Neural cell (in vitro differentiated cells): ENCODE measurements at regions not wholly inside any gene's neighbourhood (a gene's known extent, or its start where the extent isn't known, plus 50 kb on each side); places are given as distances from the start of the nearest gene placed in this dataset.

Experiments used
- H2AFZ ChIP-seq: fragments of 200-600, 300-800 bp; sonication (generic), shearing (Covaris generic); 2 replicates; pipeline ENCODE4 v1.6.0; 2014; ENCODE audit warnings: low read depth, mild to moderate bottlenecking, antibody characterized with exemption, low read length, moderate library complexity
- H3F3A ChIP-seq: fragments of 200-600 bp; shearing (Covaris generic); 2 replicates; pipeline ENCODE4 v1.6.1; 2016; ENCODE audit warnings: mild to moderate bottlenecking, moderate library complexity, mixed read lengths, antibody characterized with exemption, low read length; ENCODE audit not compliant: insufficient read depth, poor library complexity, severe bottlenecking
- H3K27ac ChIP-seq: fragments of 200-600, 300-800 bp; sonication (generic), shearing (Covaris generic); 2 replicates; pipeline ENCODE4 v1.5.1; 2014; ENCODE audit warnings: mild to moderate bottlenecking, low read length, moderate library complexity
- H3K27me3 ChIP-seq: fragments of 300-800, 200-600 bp; sonication (generic), shearing (Covaris generic); 2 replicates; pipeline ENCODE4 v1.6.0; 2014; ENCODE audit warnings: mild to moderate bottlenecking, low read depth, low read length, moderate library complexity; ENCODE audit not compliant: insufficient read depth
- H3K36me3 ChIP-seq: fragments of 300-800, 200-600 bp; sonication (generic), shearing (Covaris generic); 2 replicates; pipeline ENCODE4 v1.5.1; 2014; ENCODE audit warnings: mild to moderate bottlenecking, antibody characterized with exemption, low read length, moderate library complexity; ENCODE audit not compliant: insufficient read depth
- H3K4me2 ChIP-seq: fragments of 300-800, 200-600 bp; sonication (generic), shearing (Covaris generic); 2 replicates; pipeline ENCODE4 v1.6.0; 2014; ENCODE audit warnings: mild to moderate bottlenecking, low read length
- H3K4me3 ChIP-seq: fragments of 300-800, 200-600 bp; sonication (generic), shearing (Covaris generic); 2 replicates; pipeline ENCODE4 v1.5.1; 2014; ENCODE audit warnings: mild to moderate bottlenecking, low read length, moderate library complexity
- H3K79me2 ChIP-seq: fragments of 200-600 bp; shearing (Covaris generic); replicated peaks from 2 replicates; pipeline ENCODE4 v1.6.0; 2014; ENCODE audit warnings: mild to moderate bottlenecking, low read length, moderate library complexity; ENCODE audit not compliant: insufficient read depth
- H3K9ac ChIP-seq: fragments of 300-800, 200-600 bp; sonication (generic), shearing (Covaris generic); 2 replicates; pipeline ENCODE4 v1.6.1; 2016; ENCODE audit warnings: mild to moderate bottlenecking, low read length, mixed read lengths
- H3K9me2 ChIP-seq: fragments of 200-600 bp; shearing (Covaris generic); 2 replicates; pipeline ENCODE4 v1.6.1; 2016; ENCODE audit warnings: mild to moderate bottlenecking, low read length, mixed read lengths; ENCODE audit not compliant: insufficient read depth
- H3K9me3 ChIP-seq: fragments of 200-600, 300-800 bp; sonication (generic), shearing (Covaris generic); 2 replicates; pipeline ENCODE4 v1.6.1; 2016; ENCODE audit warnings: mild to moderate bottlenecking, mixed run types, low read length, moderate library complexity, mixed read lengths
- H4K20me1 ChIP-seq: fragments of 200-600 bp; shearing (Covaris generic); 2 replicates; pipeline ENCODE4 v1.6.1; 2016; ENCODE audit warnings: mild to moderate bottlenecking, mixed run types; ENCODE audit not compliant: insufficient read depth
- EP300 ChIP-seq: fragments of 450-650 bp; conservative IDR thresholded peaks from 2 replicates; pipeline ENCODE4 v1.6.1; 2014; ENCODE audit warnings: antibody characterized with exemption, mild to moderate bottlenecking, moderate library complexity; ENCODE audit not compliant: poor library complexity, severe bottlenecking
- EZH2 ChIP-seq: fragments of 200-600, 300-800 bp; shearing (Covaris generic), sonication (generic); IDR thresholded peaks from 2 replicates; pipeline ENCODE4 v1.6.1; 2014; ENCODE audit warnings: antibody characterized with exemption, low read length, borderline replicate concordance, mild to moderate bottlenecking; ENCODE audit not compliant: insufficient read depth, poor library complexity, severe bottlenecking
- MXI1 ChIP-seq: fragments of 450-650 bp; conservative IDR thresholded peaks from 2 replicates; pipeline ENCODE4 v1.6.1; 2014; ENCODE audit warnings: antibody characterized with exemption, mild to moderate bottlenecking; ENCODE audit not compliant: poor library complexity, severe bottlenecking
- POLR2AphosphoS5 ChIP-seq: IDR thresholded peaks from 2 replicates; pipeline ENCODE4 v1.6.1; 2012
- RAD21 ChIP-seq: fragments of 450-650 bp; conservative IDR thresholded peaks from 2 replicates; pipeline ENCODE4 v1.6.1; 2014; ENCODE audit warnings: antibody characterized with exemption, mild to moderate bottlenecking, moderate library complexity
- SMC3 ChIP-seq: fragments of 450-650 bp; conservative IDR thresholded peaks from 2 replicates; pipeline ENCODE4 v1.6.1; 2014; ENCODE audit warnings: antibody characterized with exemption, mild to moderate bottlenecking, moderate library complexity; ENCODE audit not compliant: poor library complexity
- TAF1 ChIP-seq: IDR thresholded peaks from 2 replicates; pipeline ENCODE4 v1.6.1; 2012; ENCODE audit warnings: low read depth
- TF ChIP-seq, protein P1 (sequence below): IDR thresholded peaks from 2 replicates; pipeline ENCODE4 v1.6.1; 2012; ENCODE audit warnings: borderline replicate concordance
- TF ChIP-seq, protein P2 (sequence below): fragments of 450-650 bp; IDR thresholded peaks from 2 replicates; pipeline ENCODE4 v1.5.1; 2014; ENCODE audit warnings: antibody characterized with exemption, mild to moderate bottlenecking, moderate library complexity; ENCODE audit not compliant: poor library complexity, severe bottlenecking

DNA sequence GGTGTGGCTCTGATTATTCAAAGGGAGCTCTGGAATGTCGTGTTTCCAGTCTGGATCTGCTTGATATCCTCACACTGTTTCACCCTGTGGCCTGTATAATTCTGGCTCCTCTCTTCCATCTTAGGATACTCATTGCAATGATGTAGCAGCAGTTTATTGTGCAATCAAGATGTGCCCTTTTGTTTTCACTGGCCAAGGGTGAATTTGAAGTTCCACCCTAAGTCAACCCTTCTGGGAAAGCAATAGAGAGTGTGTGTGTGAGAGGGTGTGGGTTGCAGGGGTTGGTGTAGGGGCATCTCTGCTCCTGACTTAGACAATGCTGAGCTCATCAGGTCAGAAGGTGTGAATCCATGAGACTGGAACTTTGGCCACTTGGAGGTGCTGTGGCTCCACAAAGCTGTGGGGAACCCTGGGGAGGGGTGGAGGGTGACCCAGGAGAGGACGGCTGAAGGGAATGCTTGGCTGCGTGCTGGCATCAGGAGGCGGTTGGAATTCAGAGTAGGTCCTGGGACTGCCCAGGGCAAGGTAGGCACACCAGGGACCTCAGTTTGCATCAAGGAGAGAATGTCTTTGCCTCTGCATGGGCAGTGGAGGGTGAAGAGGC, 118.0 kb upstream of the PRSS58 start:
- no peaks in the 10 kb centered on the region for H3K9me2 ChIP-seq
- TF ChIP-seq, protein P1, sequence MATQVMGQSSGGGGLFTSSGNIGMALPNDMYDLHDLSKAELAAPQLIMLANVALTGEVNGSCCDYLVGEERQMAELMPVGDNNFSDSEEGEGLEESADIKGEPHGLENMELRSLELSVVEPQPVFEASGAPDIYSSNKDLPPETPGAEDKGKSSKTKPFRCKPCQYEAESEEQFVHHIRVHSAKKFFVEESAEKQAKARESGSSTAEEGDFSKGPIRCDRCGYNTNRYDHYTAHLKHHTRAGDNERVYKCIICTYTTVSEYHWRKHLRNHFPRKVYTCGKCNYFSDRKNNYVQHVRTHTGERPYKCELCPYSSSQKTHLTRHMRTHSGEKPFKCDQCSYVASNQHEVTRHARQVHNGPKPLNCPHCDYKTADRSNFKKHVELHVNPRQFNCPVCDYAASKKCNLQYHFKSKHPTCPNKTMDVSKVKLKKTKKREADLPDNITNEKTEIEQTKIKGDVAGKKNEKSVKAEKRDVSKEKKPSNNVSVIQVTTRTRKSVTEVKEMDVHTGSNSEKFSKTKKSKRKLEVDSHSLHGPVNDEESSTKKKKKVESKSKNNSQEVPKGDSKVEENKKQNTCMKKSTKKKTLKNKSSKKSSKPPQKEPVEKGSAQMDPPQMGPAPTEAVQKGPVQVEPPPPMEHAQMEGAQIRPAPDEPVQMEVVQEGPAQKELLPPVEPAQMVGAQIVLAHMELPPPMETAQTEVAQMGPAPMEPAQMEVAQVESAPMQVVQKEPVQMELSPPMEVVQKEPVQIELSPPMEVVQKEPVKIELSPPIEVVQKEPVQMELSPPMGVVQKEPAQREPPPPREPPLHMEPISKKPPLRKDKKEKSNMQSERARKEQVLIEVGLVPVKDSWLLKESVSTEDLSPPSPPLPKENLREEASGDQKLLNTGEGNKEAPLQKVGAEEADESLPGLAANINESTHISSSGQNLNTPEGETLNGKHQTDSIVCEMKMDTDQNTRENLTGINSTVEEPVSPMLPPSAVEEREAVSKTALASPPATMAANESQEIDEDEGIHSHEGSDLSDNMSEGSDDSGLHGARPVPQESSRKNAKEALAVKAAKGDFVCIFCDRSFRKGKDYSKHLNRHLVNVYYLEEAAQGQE, result no peak
- TF ChIP-seq RAD21, result no peak
- no peak for TF ChIP-seq EZH2
- no peak for TF ChIP-seq SMC3
- TF ChIP-seq, protein P2, sequence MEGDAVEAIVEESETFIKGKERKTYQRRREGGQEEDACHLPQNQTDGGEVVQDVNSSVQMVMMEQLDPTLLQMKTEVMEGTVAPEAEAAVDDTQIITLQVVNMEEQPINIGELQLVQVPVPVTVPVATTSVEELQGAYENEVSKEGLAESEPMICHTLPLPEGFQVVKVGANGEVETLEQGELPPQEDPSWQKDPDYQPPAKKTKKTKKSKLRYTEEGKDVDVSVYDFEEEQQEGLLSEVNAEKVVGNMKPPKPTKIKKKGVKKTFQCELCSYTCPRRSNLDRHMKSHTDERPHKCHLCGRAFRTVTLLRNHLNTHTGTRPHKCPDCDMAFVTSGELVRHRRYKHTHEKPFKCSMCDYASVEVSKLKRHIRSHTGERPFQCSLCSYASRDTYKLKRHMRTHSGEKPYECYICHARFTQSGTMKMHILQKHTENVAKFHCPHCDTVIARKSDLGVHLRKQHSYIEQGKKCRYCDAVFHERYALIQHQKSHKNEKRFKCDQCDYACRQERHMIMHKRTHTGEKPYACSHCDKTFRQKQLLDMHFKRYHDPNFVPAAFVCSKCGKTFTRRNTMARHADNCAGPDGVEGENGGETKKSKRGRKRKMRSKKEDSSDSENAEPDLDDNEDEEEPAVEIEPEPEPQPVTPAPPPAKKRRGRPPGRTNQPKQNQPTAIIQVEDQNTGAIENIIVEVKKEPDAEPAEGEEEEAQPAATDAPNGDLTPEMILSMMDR, result no peak
- no peak for TF ChIP-seq TAF1
- TF ChIP-seq POLR2AphosphoS5, result no peak
- no peak for TF ChIP-seq EP300
- TF ChIP-seq MXI1, result no peak
- no peaks in the 10 kb centered on the region for H3K9me3 ChIP-seq
- no peak overlapping the region for H2AFZ ChIP-seq
- no peak overlapping the region for H3K9ac ChIP-seq
- no peaks in the 10 kb centered on the region for H3K79me2 ChIP-seq
- no peak overlapping the region for H3K4me2 ChIP-seq
- H3K36me3 ChIP-seq, result no peaks in the 10 kb centered on the region
- no peaks in the 10 kb centered on the region for H3K27me3 ChIP-seq
- no peaks in the 10 kb centered on the region for H4K20me1 ChIP-seq
- no peak overlapping the region for H3K27ac ChIP-seq
- no peak overlapping the region for H3K4me3 ChIP-seq
- no peaks in the 10 kb centered on the region for H3F3A ChIP-seq

DNA sequence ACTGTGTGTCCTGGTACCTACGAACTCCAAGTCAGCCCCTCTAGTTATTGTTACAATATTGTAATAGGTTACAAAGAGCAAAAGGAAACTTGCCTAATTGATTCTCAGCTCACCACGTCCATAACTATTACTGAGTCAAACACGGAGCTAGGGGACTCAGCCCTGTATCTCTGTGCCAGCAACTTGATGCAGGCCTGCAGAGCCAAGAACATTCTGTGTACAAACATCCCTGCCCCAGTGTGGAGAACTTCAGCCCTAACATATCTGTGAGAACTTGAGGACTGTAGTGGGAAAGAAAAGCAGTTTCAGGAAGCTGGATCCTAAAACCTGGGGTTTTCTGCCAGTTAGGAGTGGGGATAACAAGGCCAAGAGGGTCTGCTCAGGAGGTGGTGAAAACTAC, 114.9 kb upstream of the PRSS58 start:
- Histone ChIP-seq H4K20me1 (no peaks in the 10 kb centered on the region), H3K27me3 (no peaks in the 10 kb centered on the region), H3K4me2 (no peak overlapping the region), H3F3A (no peaks in the 10 kb centered on the region), H3K4me3 (no peak overlapping the region), H3K9ac (no peak overlapping the region), H3K36me3 (no peaks in the 10 kb centered on the region), H2AFZ (no peak overlapping the region), H3K9me2 (no peaks in the 10 kb centered on the region), H3K27ac (no peak overlapping the region), H3K9me3 (peaks cover 6% of the 10 kb centered on the region), H3K79me2 (no peaks in the 10 kb centered on the region)
- no peak for TF ChIP-seq POLR2AphosphoS5
- TF ChIP-seq SMC3, result no peak
- TF ChIP-seq, protein P1, result no peak
